Limb (tissue), 2 donors: ENCODE measurements at regions not wholly inside any gene's neighbourhood (a gene's known extent, or its start where the extent isn't known, plus 50 kb on each side); places are given as distances from the start of the nearest gene placed in this dataset.

Experiments
- DNase-seq, 2 donors: peaks; one replicate each; pipeline ENCODE4 v3.0.0-alpha.2; 2016; ENCODE audit errors: extremely low spot score in 2 of 2

DNA sequence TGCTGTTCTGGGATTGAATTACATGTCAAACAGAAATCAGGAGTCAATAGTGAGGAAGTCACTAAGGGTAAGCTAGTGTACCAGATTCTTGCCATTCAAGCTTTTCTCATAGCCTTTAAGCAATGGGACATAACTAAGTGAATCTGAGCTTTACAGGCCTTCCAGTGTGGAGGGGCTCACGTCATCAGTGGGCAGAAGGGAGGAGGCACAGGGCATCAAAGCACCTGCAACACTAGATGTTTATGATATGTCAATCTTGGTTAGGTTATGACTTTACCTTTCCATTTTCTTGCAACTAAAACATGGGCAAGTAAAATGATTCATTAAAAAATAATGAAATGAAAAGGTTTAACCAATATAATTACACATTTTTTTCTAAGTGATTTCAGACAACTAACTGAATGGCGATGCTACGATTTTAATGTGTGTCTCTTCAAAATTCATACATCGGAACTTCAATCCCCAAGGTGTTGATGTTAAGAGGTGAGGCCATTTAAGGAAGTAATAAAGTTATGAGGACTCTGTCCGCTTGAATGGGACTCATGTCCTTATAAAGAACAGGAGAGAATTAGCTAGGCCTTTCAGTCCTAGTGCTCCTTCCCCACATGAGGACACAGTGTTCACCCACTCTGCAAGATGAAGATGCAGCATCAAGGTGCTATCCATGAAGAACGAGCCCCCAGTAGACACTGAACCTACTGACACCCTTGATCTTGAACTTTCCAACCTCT lies 1169.2 kb upstream of the NXPH2 start:
- DNase-seq: no peak

DNA sequence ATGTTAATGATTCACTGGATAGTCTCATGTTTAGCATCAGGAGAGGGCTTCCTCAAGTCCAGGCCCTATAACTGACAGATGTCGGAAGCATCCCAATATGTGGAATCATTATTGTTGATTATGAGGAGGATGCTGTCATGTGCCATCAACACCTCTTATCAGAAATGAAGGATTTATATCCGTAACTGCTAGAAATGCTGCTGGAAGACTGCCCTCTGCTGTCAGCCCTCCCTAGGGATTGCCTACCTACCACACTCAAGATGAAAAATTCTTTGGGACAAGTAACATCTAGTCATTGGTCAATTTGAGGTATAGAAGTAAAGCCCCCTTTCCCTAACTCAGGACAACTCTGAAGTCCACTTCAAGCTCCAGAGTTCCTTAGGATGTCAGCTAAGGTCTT lies 1166.5 kb upstream of the NXPH2 start:
- no peak for DNase-seq

DNA sequence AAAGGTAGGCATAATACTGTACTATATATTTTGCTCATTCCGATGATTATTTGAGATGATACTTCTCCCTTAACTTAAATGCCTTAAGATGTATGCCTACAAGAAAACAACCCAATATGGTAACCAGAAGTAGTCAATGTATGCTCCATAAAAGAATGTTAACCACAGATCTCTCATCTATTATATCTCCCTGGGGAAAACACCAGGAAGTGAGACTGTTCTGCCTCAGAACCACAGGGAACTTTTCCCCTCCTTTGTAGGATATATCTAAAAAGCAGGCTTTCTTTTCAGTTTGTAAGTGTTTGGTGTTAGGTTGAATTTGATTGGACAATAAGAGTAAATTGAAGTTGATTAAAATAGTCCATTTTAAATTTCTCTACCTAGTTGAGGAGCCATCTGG lies 1160.5 kb upstream of the NXPH2 start:
- DNase-seq: no peak

DNA sequence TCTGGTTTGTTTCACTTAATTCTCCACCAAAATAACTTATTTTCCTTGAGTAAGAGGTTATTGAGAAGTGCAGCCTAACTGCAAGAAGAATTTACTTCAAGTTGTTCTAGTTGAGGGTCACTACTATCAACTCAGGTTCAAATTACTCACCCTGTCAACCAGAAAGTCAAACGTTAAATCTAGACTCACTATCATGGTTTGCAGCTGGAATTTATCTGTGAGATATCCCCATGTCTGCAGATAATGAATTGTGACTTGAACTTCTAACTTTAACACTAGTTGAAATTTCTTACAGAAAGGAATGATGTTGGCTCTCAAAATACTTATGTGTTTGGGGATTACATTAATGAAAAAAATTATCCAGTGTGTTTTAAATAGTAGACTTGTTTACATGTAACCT lies 1145.7 kb upstream of the NXPH2 start:
- no peak for DNase-seq

DNA sequence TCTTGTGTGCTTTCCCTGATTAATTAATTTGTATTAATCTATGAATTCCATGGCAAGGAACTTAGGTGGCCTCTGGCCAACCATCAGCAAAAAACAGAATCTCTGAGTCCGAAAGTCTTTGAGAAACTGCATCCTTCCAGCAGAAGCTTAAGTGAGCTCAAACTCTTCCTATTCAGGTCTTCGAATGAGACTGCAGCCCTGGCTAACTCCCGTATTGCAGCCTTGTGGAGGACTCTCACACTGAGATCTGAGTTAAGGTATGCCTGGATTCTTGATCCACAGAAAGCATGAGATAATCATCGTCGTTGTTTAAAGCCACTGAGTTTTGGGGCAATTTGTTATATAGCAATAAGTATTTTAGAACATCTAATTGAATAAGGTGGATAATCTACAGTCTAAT lies 1143.9 kb upstream of the NXPH2 start:
- no peak for DNase-seq

DNA sequence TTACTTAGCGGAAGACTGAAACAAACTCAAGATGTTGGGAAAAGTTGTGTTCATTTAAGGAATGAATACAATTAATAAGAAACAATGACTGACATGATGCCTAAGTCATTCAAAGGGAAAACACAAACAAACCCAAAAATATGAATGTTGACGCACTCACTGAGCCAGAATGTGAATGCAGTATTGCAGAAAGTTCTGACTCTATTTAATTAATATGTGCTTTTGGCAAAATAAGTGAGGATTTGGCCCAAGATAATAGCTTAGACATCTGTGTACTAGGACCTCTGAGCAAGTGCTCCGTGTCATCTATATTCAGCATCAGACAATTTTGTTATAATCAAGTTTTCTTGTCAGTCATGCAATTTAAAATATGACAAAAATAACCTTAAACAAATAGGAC lies 1138.8 kb upstream of the NXPH2 start:
- no peak for DNase-seq

DNA sequence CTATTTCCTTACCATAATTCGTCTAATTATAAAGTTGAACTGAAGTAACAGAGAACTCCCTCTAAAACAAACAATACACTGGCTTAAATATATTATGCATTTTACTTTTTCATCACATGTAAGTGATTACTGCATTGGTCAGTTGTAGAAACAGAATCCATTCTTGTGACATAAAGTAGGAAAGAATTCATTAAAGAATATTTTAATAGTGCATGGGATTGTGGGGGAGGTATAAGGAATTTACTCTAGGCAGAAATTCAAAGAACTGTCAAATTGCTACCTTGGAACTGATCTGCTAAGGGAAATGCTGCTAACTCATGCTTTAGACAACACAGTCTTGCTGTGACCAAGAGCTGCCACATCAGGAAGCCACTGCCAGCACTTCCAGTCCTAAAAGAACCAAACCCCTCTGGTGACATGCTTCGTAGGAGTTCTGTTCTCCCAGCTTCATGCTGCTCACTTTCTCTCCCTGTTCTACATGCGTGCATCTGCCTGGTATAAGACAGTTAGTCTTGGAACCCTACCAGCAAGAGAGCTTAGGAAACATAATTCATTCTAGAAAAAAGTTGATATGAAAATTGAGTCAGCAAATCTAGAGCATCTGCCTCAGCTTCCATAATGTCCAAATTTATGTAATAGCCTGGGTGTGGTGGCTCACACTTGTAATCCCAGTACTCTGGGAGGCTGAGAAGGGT lies 1137.6 kb upstream of the NXPH2 start:
- no peak for DNase-seq

DNA sequence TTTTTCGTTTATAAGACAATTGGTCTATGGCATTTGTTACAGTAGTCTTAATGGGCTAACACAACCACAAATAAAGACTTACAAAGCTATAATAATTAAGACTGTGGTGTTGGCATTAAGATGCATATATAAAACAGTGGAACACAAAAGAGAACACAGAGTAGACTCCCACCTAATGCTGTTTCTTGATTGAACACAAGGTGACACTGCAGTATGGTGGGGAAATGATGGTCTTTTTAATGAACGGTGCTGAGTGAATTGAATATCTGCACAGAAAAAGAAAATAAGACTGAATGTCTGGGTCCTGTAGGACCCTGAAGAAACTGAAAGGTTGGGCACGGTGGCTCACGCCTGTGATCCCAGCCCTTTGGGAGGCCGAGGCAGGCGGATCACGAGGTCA lies 1136.6 kb upstream of the NXPH2 start:
- DNase-seq: no peak

DNA sequence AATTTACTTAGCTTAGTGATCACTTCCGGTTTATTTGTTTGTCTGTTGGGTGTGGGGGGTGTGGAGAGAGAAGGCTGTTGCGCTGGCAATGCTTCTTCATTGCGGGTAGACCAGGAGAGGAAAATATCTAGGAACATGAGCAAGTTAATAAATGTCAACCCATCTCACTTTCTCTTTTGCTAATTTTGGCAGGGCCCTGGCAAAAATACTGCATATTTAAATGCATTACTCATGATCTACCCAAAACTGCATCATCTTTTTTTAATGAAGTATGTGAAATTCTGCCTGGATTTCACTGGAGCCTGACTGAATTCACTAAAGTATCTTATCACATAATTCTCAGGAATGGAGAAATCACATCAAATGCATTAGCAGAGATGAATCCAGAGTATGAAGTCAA lies 1131.0 kb upstream of the NXPH2 start:
- no peak for DNase-seq

DNA sequence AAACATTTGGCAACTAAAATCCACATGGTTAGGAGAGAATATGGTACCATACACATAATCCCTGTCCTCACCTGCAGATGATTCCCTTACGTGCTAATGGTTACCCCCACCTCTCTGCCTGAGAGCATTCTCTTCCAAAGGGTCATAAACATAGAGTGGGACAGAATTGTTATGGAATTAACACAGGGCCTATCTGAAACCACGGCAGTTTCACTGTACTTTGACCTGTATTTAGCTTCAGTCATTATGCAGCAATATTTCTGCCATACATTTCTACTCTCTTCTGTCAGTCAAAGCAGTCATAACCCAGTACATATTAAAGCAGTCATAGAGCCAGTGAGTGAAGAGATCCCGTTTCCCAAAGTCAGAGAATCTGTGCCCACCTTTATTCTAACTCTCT lies 1128.9 kb upstream of the NXPH2 start:
- no peak for DNase-seq

DNA sequence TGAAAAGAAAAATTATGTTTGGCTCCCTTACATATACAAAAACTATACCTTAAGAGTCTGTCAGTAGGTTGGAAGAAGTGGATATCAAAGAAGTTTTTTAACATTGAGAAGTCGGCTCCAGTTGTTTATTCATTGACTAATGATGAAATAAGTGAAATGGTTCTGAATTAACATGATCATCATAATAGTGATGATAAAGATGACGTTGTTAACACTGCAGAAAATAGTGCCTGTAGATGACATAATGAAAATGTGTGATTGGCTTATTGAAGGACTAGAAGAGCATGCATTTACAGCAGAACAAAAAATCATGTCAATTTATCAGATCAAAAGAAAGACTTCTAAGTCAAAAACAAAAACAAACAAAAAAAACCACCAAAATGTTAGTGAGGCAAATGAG lies 1125.4 kb upstream of the NXPH2 start:
- no peak for DNase-seq

DNA sequence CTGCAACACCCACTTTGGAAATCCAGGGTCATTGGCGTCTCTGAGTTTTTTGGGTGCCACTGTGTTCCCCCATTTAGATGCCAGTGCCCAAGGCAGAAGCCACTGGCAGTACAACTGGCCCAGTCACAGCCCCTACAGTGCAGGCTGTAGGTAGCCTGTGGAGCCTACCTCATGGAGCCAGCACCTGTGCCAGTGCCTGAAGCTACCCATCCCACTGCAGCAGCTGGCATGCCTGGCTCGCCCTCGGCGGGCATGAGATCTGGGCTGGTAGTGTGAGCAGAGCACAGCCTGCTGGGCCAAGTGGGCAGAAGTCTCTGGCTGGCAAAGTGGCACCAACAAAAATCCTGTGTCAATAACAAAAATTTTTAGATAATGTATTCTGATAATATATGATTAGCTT lies 1111.4 kb upstream of the NXPH2 start:
- DNase-seq: no peak

DNA sequence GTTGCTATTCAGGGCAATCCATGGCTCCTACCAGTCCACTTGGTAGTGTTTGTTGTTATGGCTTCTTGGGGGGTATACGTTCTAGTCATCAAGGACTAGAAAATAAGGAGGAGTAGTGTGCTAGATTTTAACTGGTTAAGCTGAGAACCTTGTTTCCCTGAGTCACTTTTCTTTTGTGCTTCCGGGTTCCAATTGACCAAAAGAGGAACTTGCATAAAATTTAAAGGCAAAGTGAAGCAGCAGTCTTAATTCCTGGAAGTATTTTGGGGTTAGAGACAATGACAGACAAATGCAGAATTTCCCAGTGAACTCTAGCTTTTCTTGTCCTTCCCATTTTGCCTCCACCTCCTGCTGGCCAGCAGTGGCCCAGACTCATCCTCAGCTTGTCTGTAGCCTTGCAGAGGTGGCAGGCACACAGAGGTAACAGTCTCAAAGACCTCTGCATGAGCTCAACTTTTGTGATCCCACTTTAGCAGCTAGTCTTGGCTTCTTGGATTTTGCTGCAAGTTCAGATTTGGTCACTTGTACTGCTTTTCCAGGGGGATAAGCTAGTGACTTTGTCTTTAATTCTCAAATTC lies 1105.8 kb upstream of the NXPH2 start:
- DNase-seq: no peak

DNA sequence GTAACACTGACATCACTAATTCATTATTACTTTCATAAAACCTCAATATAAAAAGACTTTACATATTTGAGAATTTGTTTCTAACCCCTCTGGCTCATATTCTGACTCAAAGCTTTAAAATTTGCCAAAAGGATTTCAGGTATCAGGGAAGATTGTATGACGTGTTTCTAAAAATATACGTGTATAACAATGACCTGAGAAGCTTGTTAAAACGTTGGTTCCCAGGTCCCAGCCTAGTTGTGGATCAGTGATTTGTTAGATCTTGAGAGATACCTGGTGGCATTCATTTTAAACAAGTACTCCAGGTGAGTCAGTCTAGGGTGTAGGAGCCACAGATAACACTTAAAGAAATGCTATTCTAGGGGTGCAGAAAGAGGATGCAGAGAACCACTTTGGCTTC lies 1096.8 kb upstream of the NXPH2 start:
- DNase-seq: no peak

DNA sequence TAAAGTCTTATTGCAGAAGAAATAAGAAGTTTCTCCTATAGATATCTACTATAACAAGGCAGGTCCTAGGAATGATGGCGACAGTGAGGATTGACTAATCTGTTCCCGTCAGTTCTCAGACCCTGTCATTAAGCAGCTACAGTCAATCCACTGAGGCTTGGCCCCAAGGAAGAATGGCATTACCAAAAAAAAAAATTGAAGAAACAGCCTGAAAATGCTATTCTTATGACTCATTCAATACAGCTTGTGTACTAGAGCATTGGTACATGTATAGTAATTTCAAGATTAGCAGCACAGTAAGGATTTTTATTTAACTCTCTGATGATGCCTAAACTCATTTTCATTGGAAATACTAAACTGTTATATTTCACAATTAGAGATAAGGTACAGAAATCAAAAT lies 1096.1 kb upstream of the NXPH2 start:
- DNase-seq: no peak

DNA sequence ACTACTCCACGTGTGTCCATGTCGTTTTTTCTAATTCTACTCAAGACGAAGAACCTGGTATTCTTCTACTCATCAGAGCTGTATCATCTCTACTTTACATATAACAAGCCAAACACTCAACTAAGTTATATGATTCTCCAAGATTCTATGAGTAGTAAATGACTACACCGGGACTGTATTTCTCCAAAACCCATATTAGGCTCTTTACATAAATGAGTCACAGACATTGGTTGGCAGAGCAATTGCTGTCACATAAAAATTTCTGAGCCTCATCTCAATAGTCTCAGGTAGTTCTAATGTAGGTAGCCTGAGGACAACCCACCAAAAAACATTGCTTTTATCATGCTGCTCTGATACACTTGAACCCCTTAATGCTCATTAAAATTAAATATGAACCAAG lies 1092.3 kb upstream of the NXPH2 start:
- no peak for DNase-seq

DNA sequence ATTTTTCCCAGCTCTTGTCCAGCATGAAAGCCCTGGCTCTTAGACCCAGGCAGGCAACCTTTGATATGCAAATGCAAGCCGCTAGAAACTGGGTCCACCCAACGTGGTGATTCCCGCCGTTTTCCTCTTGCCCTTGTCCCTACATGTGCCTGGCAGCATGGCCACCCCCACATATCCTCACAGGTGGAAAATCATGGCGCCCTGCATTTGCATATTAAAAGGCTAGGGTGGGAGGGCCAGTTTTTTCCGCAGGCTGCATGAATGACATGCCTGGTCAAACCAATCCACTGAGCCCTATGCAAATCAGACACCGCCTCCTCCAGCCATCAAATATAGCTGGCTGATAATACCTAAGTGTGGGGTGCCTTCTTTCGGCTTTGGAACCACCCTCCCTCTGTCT lies 1091.8 kb upstream of the NXPH2 start:
- DNase-seq: no peak

DNA sequence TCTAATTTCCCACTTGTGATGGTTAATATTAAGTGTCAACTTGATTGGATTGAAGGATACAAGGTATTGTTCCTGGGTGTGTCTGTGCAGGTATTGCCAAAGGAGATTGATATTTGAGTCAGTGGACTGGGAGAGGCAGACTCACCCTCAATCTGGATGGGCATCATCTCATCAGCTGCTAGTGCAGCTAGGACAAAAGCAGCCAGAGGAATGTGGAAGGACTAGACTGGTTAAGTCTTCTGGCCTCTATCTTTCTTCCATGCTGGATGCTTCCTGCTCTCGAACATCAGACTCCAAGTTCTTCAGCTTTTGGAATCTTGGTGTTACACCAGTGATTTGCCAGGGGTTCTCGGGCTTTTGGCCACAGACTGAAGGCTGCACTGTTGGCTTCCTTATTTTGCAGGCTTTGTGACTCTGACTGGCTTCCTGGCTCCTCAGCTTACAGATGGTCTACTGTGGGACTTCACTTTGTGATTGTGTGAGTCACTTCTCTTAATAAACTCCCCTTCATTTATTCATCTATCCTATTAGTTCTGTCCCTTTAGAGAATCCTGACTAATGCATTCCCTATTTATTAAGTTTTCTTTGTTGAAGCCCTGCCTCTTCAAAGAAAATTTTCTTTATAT lies 1087.5 kb upstream of the NXPH2 start:
- no peak for DNase-seq

DNA sequence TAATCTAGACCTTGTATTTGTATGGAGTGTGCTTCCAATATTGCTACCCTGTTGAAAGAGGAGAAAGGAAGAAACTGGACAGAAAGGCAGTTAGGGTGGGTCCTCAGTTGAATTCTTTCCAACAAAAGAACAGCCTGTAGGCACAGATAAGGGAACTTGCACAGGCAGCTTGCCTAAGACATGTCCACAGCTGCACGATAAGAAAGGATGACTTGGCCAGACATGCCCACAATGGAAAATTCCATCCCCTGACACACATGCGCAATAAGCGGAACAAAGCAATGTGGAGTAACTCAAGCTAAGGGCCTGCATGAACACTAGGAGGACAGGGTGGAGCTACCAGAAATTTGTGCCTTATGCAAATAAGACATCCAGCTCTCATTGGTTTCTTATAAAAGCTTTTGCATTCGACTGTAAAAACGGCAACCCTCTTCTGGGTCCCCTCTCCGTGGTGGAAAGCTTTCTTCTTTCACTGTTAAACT lies 1084.7 kb upstream of the NXPH2 start:
- no peak for DNase-seq

DNA sequence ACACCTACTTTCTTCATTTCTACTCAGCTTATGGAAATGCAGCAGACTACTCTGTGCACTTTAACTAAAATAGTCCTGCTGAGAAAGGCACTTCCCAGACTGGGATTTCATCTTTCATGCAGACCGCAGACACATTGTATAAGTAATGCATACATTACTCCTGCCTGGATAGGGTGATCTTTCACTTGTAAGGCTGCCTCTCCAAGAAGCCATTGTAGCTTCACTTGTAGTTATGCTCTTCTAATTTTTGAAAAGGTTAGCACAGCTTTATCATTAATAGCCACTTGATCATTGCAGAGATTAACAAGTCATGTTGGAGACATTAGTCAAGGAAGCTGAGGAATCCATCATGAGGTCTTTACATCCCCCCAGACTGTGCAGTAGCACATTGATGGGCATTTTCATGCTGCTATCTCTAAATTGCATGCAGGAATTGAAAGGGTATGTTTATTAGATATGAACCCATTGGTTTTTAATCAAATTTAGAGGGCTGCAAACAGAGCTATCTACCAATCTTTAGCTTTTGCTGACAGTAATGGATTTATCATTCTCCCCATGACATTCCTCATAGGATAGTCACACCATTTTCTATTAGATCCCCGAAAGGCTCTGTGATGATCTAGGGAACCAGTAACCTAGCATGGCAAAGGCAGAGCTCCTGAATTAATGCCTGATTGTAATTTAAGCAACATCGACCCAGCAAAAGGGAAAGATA lies 1074.7 kb upstream of the NXPH2 start:
- DNase-seq: no peak

DNA sequence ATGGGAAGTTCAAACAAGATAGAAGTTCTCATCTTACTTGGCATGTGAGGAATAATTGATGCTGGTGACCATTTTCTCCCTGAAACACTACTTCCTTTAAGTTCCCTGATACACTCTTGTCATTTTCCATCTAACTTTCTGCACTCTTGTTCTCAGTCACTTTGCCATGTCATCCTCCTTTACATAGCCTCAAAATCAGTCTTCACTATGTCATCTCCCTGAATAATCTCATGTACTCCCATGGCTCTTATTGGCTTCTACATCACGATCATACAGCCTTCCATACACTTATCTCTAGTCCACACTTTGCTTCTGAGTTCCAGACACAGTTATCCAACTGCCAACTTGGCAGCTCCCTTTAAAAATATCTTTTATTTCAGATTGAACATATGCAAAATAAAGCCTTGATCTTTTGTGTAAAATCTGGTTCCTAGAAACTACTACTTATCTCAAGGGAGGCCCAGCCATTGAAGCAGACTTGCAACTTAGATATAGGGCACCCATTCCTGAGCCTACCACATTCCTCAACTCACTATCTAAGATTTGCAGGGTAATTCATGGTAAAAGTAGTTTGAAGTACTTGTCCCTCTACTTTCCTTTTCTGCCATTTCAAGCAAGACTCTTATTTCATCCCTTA lies 1070.2 kb upstream of the NXPH2 start:
- DNase-seq: no peak
